ENCODE measurements at regions not wholly inside any gene's neighbourhood (a gene's known extent, or its start where the extent isn't known, plus 50 kb on each side); places are given as distances from the start of the nearest gene placed in this dataset.

- no peaks in the 10 kb centered on the region for H3K27me3 ChIP-seq (ENCODE audit: insufficient read depth, low read depth, low read length)
- no peak overlapping the region for H2AFZ ChIP-seq (ENCODE audit: low read depth, low read length)
- H3K9me3 ChIP-seq (ENCODE audit: low read length) = no peaks in the 10 kb centered on the region
- H3K27ac ChIP-seq (ENCODE audit: low read length) = no peak overlapping the region
- TF ChIP-seq TAF1 (IDR thresholded peaks at IDR 0.05; ENCODE audit: low read depth) (no peak), MXI1 (conservative IDR thresholded peaks at IDR 0.05; ENCODE audit: poor library complexity, severe bottlenecking) (no peak), RAD21 (conservative IDR thresholded peaks at IDR 0.05) (no peak), EP300 (conservative IDR thresholded peaks at IDR 0.05; ENCODE audit: poor library complexity, severe bottlenecking) (no peak), CTCF (IDR thresholded peaks at IDR 0.05; ENCODE audit: poor library complexity, severe bottlenecking) (no peak), POLR2AphosphoS5 (IDR thresholded peaks at IDR 0.05) (no peak)
- H3K79me2 ChIP-seq (replicated peaks; ENCODE audit: insufficient read depth, low read length) = no peaks in the 10 kb centered on the region
- H3K4me2 ChIP-seq (ENCODE audit: low read length) = no peak overlapping the region
- no peaks in the 10 kb centered on the region for H3K9me2 ChIP-seq (ENCODE audit: insufficient read depth, low read length)
- no peaks in the 10 kb centered on the region for H4K20me1 ChIP-seq (ENCODE audit: insufficient read depth)
- H3K36me3 ChIP-seq (ENCODE audit: insufficient read depth, low read length) = no peaks in the 10 kb centered on the region
- no peak overlapping the region for H3K9ac ChIP-seq (ENCODE audit: low read length)
- H3F3A ChIP-seq (ENCODE audit: insufficient read depth, low read length, poor library complexity, severe bottlenecking) = no peaks in the 10 kb centered on the region
- H3K4me3 ChIP-seq (ENCODE audit: low read length) = no peak overlapping the region
Observed at GRCh38 chr5:8981496-8981895, 564.4 kb downstream of the SEMA5A start.

- Histone ChIP-seq H2AFZ (ENCODE audit: low read depth, low read length) (no peak overlapping the region), H3K9me3 (ENCODE audit: low read length) (no peaks in the 10 kb centered on the region), H3K4me3 (ENCODE audit: low read length) (no peak overlapping the region), H3K79me2 (replicated peaks; ENCODE audit: insufficient read depth, low read length) (no peaks in the 10 kb centered on the region), H4K20me1 (ENCODE audit: insufficient read depth) (no peaks in the 10 kb centered on the region), H3K27me3 (ENCODE audit: insufficient read depth, low read depth, low read length) (no peaks in the 10 kb centered on the region), H3K9ac (ENCODE audit: low read length) (no peak overlapping the region), H3K9me2 (ENCODE audit: insufficient read depth, low read length) (no peaks in the 10 kb centered on the region), H3K4me2 (ENCODE audit: low read length) (no peak overlapping the region), H3K36me3 (ENCODE audit: insufficient read depth, low read length) (no peaks in the 10 kb centered on the region), H3K27ac (ENCODE audit: low read length) (no peak overlapping the region), H3F3A (ENCODE audit: insufficient read depth, low read length, poor library complexity, severe bottlenecking) (no peaks in the 10 kb centered on the region)
- no peak for TF ChIP-seq EZH2 (IDR thresholded peaks at IDR 0.05; ENCODE audit: borderline replicate concordance, insufficient read depth, low read length, poor library complexity, severe bottlenecking)
- no peak for TF ChIP-seq POLR2AphosphoS5 (IDR thresholded peaks at IDR 0.05)
- TF ChIP-seq CTCF (IDR thresholded peaks at IDR 0.05; ENCODE audit: poor library complexity, severe bottlenecking) = no peak
- TF ChIP-seq RAD21 (conservative IDR thresholded peaks at IDR 0.05) = no peak
- TF ChIP-seq MXI1 (conservative IDR thresholded peaks at IDR 0.05; ENCODE audit: poor library complexity, severe bottlenecking) = no peak
- TF ChIP-seq TAF1 (IDR thresholded peaks at IDR 0.05; ENCODE audit: low read depth) = no peak
- no peak for TF ChIP-seq REST (IDR thresholded peaks at IDR 0.05; ENCODE audit: borderline replicate concordance)
- no peak for TF ChIP-seq EP300 (conservative IDR thresholded peaks at IDR 0.05; ENCODE audit: poor library complexity, severe bottlenecking)
- no peak for TF ChIP-seq SMC3 (conservative IDR thresholded peaks at IDR 0.05; ENCODE audit: poor library complexity)
Observed at GRCh38 chr5:8984386-8984785, 561.5 kb downstream of the SEMA5A start.

Small RNAs in the stretch of these regions (small RNA-seq; reads per million reads assigned to genes)
- gene AC091895.1 (0 reads per million in 3 experiments), gene AC091912.1 (0 reads per million in 3 experiments), gene AC091912.2 (0 reads per million in 3 experiments), gene AC091932.2 (0 reads per million in 3 experiments), gene AC091932.4 (0 to 0.08 (median 0) reads per million in 3 experiments), gene AC091953.1 (0 reads per million in 3 experiments), gene AC091953.2 (0 reads per million in 3 experiments), gene AC091953.3 (0 to 0.03 (median 0) reads per million in 3 experiments), gene AC091953.5 (0 reads per million in 3 experiments), gene AC091965.3 (0 reads per million in 3 experiments), gene RNU1-76P (0 reads per million in 3 experiments)

Data from neural cell (in vitro differentiated cells).